ENCODE measurements at regions not wholly inside any gene's neighbourhood (a gene's known extent, or its start where the extent isn't known, plus 50 kb on each side); places are given as distances from the start of the nearest gene placed in this dataset.

DNA sequence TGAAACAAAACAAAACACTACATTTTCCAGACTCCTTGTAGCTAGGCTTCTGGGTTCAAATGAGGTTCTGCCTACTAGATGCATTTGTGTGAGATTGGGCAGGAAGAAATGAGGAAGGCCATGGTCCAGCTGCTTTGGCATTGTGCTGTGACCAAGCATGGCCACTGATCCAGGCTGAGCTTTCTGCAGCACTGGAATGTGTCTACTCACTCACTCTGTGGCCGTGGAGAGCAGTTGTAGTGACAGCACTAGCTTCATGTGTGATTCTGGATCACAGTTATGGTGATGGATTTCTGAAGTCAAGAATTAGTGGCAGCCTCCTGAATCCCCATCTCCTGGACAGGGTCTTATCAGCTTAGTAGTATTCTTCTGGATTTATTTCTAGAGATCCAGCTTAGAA is 358.9 kb downstream of the GPAT3 start:
- no peak for DNase-seq

DNA sequence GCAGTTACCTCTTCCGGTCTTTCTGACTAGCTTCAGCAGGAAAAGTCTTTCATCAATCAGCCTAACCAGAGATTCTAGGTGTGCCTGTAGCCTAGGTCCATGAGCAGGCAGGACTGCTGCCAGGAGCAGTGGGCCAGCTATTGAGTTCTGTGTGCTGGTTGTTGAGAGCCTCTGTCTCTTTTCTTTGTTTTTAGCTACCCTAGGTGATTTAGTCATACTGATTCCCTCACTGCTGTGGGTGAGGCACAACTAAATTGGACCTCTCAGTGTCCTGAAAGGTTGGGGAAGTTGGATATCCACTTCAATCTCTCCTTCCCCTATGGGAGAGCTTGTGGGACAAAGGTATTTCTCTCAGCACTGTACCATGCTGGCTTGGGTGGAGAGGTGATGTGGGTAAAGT is 354.9 kb downstream of the GPAT3 start:
- no peak for DNase-seq

DNA sequence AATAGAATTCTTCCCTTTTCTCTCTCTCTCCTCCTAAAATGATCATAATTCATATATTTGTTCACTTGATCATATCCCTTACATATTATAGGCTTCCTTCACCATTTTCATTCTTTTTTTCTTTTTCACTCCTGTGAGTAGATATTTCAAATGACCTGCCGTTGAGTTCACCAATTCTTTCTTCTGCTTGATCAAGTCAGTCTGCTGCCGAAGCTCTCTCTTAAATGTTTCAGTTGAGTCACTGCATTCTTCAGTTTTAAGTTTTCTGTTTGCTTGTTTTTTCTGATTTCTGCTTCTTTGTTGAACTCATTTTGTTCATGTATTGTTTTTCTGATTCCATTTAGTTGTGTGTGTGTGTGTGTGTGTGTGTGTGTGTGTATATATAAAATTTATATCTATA is 354.3 kb downstream of the GPAT3 start:
- no peak for DNase-seq

DNA sequence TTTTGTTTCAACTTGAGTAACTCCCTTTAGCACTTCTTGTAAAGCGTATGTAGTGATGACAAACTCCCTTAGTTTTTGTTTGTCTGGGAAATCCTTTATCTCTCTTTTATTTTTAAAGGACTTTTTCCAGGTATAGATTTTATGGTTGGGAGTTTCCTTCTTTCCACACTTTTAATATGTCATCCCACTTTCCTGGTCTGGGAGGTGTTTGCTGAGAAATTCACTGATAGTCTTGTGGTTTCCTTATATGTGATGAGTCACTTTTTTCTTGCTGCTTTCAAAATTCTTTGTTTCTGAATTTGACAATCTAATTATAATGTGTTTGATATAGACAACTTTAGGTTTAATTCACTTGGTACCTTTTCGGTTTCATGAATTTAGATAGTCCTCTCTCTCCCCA is 353.9 kb downstream of the GPAT3 start:
- no peak for DNase-seq

DNA sequence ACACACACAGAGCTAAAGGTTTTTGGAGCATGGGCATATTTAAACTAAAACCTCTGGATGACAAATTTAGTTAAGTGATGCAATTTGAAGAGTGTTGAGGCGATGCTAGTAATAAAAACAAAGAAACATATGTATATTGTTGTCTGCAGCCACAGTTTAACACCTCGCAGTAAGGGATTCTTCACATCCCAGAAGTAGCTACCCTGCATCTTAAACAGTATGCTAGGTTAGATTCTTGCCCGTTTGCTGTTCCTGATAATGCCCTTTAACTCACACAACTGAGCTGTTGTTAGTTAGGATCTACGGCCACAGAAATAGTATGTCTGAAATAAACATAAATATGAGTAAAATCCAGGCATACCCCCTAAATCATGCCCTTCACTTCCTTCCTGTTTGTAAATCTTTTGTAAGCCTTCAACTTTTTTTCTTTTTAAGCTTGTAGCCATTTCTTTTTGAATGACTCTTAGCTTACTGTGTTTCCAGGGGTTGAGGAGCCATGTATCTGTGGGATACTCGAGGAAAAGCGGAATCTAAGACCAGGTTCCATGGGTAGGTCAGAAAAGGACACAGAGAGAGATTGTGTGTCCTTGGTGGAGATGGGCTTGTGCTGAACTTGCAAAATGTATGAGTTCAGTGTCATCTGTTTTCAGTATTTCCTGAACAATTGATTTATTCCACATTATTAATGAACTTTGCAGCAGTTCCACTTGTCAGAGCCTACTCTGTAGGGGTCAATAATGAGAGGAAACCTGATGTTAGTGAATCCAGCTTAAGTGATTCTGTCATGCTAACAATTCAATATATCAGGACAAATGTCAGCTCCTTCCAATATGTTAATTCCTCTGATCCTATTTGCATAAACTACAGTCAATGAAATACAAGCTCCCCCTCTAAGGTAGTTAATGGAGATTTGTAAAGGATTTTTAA is 349.6 kb downstream of the GPAT3 start:
- DNase-seq = no peak

DNA sequence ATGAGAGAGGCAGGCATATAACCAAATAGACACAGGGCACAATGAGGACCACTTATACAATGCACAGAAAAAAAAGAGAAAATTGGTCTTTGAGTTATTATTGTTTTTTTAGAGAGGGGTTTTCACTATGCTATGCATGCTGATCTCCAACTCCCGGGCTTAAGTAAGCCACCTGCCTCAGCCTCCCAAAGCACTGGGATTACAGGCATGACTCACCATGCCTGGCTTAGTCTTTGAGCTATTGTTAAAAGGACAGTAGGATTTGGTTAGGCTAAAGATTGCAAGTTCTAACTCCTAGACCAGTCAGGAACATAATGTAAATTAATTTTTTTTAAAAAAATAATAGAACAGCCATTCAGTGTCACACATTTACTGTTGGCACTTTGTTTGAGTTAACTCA is 340.1 kb downstream of the GPAT3 start:
- DNase-seq = no peak

DNA sequence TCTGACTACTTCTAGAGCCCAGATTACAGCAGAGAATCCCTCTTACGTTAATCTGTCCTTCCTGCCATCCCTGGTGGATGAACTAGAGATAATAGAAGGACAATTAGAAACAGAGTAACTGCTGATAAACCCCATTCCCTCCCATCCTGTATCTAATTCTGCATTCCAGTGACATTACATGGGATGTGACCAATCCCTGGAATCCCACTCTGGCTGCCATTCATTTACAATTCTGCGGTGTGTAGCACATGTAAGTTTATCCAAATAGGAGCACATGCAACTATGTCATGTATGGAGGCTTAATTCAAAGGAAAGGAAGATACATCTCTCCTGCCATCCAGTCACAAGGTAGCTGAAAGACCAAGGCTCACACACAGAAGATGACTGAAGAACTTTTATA is 339.5 kb downstream of the GPAT3 start:
- no peak for DNase-seq

DNA sequence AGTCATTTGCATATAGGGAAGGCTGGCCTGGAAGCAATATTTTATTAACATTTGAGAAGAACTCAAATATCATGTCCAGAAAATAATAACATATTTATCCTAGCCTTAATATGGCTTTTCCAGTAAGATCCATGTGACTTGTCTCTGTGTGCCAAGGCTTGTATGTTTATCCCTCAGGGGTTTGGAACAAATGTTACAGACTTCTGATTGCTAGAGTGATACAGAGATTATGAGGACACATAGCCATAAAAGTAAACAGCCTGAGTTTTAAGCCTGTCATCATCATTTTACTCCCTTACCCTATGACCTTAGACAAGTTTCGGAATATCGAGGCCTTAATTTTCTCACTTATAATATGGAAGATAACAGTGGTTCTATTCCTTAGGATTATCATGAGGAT is 338.1 kb downstream of the GPAT3 start:
- no peak for DNase-seq

DNA sequence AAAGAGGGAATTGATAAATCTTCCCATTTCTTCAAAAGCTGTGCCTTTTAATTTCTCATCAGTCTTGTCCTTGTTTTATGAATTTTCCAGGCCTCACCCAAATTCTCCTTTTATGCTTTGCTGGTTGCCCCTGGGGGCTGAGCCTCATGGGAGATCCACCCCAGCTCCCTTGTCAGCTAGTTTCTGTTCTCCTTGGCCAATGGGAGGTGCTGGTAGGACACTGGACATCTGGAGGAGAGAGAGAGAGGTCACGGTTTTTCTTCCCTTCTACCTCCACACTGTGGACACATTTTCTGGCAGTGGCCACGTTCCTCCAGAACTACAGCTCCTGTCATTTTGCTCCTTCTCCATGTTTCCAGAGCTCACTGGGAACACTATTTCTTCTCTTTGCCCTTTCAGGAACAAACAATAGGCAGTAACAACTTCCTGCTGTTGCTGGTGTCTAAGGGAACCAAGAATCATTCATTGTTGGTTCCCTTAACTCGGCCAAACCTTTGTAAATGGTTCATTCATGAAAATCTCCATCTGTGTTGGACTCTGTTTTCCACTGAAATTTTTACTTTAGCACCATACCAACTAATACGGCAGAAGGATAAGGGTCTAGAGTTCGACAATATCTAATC is 334.5 kb downstream of the GPAT3 start:
- no peak for DNase-seq

DNA sequence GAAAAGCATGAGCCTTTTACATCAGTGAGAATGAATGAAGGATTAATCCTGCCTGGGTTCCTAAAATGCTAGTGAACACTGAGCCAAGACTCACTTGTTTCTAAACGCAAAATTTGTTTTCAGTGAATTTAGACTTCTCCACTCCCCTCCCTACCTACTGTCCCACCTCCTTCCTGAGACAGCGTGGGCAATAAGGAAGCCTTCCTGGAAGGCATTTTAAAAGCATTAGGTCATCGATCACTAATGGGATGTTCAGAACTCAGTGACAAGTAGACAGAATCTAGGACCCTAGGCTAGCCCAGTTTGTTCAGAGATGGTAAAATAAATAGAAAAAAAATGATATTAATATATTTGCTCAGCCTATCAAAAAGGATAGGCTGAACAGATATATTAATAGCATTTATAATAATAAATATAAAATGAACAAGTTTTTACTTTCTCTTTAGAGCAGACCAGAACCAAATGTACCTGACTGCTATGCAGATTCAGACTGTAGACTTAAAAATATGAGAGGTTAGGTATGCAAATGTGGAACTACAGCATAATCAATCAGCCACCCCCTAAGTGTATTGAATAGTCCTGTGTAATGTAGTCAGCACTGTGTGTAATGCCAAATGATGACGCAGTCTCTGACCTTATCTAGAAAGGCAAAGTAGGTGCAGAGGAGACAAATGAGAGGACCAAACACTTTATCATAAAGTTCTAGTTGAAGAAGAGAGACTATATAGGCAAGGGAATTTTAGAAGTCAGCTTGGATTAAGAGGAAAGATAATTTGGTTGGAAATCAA is 331.1 kb downstream of the GPAT3 start:
- DNase-seq = no peak

DNA sequence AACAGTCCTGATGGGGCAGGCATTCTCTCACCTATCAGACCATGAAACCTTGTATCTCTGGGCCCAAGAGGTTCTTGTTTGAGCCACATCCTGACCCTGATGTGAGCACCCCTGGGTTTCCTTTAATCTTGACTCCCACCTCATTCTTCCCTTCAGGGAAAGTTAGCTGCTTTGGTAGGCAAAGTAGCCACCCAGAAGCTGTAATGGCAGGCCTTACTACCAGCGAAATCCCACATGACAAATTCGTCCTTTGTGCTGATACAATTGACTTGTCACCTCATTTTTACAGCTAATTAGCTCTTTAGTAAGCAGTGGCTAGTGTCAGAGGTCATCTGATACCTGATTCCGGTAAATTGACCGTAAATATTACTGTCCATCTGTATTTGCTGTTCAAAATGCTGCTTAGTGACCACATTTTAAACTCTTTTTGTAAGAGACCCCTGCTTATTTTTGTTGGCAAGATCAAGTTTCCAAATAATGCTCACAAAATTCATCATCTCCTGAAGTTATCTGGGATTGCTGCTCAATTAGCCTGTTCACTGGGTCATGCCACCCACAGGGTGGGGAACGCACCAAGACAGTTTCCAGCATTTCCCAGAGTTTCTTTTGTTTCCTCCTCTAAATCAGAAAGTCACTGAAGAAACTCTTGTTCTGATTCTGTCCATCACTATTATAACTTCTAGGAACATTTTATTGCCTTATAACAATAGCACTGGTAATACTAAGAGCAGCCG is 329.7 kb downstream of the GPAT3 start:
- no peak for DNase-seq

DNA sequence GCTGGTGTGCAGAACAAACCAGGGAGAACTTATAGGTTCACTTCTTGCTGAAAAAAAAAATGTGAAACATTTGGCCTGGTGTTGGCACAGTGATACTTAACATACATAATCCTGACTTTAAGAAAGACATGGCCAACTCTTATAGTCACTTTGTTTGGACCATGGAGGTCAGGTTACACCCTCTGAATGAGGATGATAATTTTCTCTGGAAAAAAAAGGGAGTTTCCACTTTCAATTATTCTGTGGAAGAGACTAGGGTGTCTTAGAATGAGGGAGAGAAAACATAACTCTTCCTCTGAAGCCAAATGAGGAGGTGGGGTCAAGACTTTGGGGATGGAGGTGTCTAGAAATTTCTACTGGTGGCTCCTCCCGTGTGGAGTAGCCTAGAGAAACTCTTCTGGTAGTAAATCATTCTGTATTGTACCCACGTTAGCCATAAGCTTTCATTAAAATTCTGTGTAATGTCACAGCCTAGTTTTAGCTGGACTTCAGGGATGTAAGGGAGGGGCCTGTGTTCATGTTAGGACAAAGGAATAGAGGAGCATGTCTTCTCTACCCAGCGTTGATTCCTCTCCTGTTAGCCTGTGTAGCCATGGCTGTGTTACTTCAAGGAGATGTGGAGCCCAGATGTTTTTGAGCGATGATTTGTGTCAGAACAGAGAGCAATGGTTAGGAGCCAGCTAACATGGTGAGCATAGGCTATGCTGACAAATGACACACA is 328.3 kb downstream of the GPAT3 start:
- no peak for DNase-seq

DNA sequence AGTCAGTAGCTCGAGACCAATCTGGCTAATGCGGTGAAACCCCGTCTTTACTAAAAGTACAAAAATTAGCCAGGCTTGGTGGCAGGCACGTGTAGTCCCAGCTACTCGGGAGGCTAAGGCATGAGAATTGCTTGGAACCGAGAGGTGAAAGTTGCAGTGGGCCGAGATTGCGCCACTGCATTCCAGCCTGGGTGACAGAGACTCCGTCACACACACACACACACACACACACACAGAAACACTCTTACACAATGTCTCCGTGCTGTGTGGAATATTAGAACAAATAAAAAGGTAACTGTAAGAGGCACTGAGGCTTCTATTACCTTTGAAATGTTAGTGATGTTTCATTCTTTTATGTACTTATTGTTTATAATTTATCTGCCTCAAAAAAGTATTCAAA is 326.6 kb downstream of the GPAT3 start:
- no peak for DNase-seq

DNA sequence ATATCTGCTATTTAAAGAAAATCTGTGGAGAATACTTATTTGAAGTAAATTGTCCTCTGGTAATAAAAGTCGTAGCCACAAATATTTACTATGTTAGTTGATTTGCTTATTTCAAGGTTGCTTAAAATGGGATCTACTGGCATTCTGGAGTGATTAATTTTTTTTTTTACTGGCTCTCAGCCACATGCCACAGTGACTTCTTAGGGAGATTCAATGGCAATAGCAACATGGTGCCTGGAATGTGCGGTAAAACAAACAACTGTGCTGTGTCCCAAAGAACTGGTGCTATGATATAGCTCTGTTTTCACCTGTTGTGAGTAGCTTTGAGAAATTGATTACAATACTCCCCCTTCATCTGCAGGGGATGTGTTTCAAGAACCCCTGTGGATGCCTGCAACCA is 324.3 kb downstream of the GPAT3 start:
- no peak for DNase-seq

DNA sequence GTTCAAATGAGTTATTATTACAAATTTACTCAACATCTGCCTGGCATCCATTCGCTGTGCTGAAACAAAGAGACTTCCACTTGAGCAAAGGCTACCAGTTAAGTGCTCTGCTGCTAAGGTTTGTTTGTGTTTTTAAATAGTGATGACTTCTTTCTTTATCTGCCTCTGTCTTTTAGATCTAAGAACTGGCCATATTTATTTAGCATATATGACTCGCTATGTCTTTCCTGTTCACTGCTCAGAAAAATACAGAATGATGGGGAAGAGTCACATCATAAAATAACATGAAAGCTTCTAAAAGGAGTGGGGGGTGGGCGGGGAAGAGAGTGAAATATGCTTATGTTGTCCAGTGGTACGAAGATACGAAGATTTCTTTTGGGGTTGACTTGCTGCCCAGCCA is 322.2 kb downstream of the GPAT3 start:
- no peak for DNase-seq

DNA sequence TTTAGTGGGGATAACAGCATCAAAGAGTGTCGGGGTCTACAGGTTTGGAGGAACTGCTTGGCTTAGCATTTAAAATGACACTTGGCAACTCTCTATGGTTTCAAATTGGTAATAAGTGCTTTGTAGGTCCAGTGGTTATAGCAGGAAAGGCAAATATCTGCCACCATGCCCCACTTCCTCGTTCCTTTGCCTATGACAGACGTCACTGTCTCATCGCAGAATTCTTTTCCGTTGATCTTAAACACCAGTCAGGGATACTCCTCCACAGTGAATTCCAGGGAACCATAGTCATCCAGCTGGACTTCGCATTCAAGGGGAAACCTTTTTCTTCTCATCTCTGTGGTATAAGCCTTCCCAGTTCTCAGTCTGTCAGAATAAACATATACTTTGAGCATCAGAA is 319.1 kb downstream of the GPAT3 start:
- no peak for DNase-seq

DNA sequence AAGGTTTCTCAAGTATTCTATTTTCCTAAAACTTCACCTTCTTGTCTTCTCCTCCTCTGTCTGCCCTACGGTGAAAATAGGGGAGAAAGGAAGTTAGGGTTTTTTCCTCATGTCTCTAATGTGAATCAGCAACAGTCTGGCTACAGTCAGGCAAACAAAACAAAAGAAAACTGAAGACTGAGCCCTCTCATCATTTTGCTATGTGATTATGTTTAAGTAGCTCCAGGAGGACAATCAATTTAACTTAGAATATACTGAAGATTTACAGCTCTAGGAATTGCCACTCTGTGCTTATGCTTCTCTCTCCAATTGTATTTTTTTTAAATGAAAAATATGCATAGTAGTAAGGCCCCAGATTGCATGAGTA is 316.2 kb downstream of the GPAT3 start:
- DNase-seq = no peak

DNA sequence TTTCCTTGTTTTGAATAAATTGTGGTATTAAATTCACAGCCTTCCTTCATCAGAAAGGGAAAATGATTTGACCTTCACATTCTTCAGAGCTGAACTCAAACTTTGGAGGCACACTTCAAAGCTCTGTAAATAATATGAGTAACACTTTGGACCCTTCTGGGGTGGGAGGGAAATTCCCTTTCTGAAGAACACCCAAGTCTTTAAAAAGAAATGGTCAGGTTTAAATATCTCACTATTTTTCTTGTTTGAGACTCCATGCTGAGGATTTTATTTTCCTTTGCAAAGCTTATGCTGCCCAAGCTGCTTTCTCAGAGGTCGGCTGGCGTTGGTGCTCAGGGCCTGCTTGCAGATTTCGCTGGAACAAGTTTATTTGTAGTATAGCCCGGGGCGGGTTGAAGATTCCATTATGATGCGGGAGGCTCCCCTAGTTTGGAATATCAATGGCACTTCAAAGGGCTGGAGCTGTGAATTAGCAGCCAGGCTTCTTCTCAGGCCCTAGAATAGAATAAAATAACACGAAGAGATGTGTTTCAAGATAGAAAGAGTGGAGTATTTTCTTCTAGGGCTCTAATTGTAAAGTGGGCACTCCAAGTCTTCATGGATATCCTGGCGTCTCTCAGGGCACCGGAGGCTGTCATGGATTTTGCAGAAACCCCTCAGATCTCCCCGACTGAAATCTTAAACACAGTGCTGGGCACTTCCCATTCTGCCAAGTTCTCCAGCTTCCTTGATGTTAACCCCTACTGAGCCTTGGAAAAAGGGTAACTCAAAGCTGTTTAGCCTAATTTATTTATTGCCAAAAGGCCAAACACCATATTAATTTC is 315.6 kb downstream of the GPAT3 start:
- DNase-seq = no peak

DNA sequence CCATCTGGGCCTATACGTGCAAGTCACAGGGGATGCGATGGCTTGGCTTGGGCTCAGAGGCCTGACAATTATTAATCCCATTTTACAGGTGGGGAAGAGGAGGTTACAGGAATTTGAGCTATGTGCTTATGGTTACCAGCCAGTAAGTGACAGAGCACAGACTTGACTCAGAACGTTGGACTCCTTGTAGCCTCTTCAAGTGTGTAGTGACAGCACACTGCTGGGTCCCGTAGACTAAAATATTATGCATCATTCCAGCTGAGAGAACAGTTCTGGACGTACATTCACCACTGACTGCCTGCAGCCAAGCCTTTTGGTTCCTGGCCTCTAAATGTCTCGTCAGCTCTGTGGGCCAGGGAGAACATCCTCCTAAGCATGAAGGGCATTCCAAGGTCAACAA is 314.5 kb downstream of the GPAT3 start:
- no peak for DNase-seq

DNA sequence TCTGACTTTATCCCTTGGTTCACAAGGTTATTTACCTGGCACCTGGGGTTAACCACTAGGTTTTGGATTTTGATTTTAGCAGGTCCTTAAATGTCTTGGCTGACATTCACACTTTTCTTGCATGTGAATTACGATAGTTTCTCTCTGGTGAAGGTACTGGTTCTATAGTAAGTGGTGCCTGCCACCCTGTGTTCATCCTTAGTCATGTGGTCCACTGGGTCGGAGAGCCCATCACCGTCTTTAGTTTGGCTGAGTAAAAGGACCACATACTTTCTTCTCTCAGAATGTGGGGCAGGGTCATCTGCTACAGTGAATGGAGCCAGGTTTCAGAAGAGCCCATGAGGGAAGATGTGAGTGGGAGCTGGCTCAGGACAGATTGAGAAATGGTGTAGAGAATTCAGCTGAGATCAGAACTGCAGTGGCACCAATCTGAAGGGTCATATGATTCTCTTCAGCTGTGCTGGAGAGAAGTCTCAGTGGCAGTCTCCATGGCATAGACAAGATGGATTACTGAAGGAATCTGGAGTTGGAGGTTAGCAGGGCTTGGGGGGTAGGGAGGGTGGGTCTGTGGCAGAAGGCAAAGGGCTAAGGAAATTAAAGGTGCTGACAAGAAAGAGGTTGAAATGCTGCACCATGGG is 310.4 kb downstream of the GPAT3 start:
- DNase-seq = no peak

DNA sequence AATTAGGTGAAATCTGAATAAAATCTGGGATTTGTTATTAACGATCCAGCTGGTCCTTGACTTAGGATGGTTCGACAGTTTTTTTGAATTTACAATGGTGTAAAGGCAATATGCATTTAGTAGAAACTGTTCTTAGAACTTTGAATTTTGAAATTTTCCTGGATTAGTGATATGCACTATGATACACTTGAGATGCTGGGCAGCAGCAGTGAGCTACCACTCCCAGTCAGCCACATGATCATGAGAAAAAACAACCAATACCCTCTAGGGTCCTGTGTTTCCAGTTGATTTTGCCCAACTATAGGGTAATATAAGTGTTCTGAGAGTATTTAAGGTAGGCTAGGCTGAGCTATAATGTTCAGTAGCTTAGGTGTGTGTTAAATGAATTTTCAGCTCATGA is 303.7 kb downstream of the GPAT3 start:
- no peak for DNase-seq

All from GOT3 (cell line).